ENCODE measurements at regions not wholly inside any gene's neighbourhood (a gene's known extent, or its start where the extent isn't known, plus 50 kb on each side); places are given as distances from the start of the nearest gene placed in this dataset.
A peak's percentile ranks its signal among the peaks of the same experiment; 100 is the strongest.
"Not testable (repeated sequence)": the region's sequence is repeated elsewhere in the genome, so short reads cannot be mapped to it uniquely, and the experiment has no call there.

GRCh38 chr20:4431446-4431845, 182.4 kb upstream of the ADRA1D start:
- no peak for ATAC-seq

DNA sequence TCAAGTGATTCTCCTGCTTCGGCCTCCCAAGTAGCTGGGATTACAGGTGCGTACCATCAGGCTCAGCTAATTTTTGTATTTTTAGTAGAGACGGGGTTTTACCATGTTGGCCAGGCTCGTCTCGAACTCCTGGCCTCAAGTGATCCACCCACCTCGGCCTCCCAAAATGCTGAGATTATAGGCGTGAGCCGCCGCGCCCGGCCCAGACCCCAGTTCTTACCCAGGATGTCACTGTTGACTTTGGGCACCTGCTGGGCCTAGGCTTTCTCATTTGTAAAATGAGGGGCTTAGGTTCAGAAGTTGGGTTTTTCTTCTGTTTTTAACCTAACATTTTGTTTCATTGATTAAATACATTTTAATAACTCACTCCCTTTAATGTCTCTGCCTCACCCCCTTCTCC, 181.7 kb upstream of the ADRA1D start:
- not testable (repeated sequence) for ATAC-seq

DNA sequence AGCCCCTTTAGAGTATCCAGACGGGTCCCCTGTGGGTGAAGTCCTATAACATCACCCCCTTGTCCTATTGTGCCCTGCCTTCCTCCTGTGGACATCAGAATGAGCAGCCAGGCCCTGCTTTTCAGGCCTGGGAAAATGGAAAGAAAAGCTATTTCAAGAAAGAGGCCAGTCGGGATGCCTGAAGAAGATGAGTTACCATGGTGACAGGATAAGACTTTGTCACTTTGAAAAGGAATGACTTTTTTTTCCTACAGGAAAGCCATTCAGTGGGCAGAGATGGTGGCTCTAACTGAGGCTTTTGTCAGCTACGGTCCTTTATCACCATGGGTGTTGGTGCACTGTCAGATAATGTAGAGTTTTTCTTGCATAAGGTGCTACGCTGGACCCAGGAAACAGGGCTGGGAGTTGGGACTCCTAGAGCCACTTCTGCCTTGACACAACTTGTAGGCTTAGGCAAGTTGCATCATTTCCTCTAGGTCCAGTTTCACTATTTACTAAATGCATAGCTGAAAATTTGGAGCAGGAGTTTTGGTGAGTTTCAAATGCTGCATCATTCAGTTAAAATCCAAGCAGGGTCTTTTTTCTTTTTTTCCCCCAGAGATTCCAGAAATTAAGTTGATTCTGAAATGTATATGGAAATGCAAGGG, 179.0 kb upstream of the ADRA1D start:
- no peak for ATAC-seq

GRCh38 chr20:4418141-4418540, 169.1 kb upstream of the ADRA1D start:
- ATAC-seq: no peak

GRCh38 chr20:4415281-4415680, 166.2 kb upstream of the ADRA1D start:
- ATAC-seq: no peak

- no peak for ATAC-seq
These were observed 164.4 kb upstream of the ADRA1D start for GRCh38 chr20:4413314-4414049.

- no peak for ATAC-seq
These were observed 163.1 kb upstream of the ADRA1D start for GRCh38 chr20:4412216-4412615.

DNA sequence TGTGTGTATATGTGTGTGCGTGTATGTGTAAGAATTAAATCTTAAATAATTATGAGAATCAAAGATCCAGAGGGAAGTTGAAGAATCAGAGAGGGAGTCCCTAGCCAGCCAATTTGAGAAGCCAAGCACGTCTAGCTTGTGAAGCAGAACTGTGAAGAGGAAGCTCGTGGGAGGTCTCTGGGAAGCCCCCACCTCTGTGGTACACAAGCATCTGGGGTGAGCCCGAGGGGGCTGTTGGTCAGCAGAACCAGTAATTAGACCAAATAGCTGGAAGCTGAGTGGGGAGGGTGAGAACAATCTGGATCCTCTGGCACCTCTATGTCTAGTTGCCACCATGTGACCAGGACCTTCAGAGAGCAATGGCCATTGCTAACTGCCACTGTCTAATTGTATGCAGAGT, 162.7 kb upstream of the ADRA1D start:
- ATAC-seq: no peak

- peak; percentile 54 for ATAC-seq
These were observed 157.5 kb upstream of the ADRA1D start for GRCh38 chr20:4406627-4407026.

DNA sequence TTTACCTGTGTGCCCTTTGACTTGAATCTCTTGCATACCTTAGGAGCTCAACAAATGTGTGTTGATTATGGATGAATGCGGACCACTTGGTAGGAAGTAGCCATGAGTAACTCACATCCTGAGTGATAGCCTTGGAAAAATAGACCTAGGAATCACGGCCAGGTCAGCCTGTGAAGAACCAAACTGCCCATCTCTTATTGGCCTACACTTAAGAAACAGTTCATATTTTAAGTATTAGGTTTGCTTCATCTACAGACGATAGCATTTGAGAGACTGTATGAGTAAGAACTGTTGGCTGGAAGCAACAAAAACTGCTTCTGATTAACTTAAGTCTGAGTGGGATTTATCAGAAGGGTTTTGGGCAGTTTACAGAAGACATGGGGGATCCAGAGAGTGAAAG, 152.5 kb upstream of the ADRA1D start:
- no peak for ATAC-seq

GRCh38 chr20:4384961-4385360, 135.9 kb upstream of the ADRA1D start:
- ATAC-seq: no peak

- ATAC-seq: no peak
These were observed 134.9 kb upstream of the ADRA1D start for GRCh38 chr20:4383961-4384360.

- ATAC-seq: no peak
These were observed 126.8 kb upstream of the ADRA1D start for GRCh38 chr20:4375881-4376280.

- no peak for ATAC-seq
These were observed 124.4 kb upstream of the ADRA1D start for GRCh38 chr20:4373454-4373853.

- ATAC-seq: no peak
These were observed 122.7 kb upstream of the ADRA1D start for GRCh38 chr20:4371623-4372251.

GRCh38 chr20:4370851-4371250, 121.8 kb upstream of the ADRA1D start:
- ATAC-seq: peak; percentile 76

- ATAC-seq: no peak
These were observed 120.7 kb upstream of the ADRA1D start for GRCh38 chr20:4369798-4370124.

DNA sequence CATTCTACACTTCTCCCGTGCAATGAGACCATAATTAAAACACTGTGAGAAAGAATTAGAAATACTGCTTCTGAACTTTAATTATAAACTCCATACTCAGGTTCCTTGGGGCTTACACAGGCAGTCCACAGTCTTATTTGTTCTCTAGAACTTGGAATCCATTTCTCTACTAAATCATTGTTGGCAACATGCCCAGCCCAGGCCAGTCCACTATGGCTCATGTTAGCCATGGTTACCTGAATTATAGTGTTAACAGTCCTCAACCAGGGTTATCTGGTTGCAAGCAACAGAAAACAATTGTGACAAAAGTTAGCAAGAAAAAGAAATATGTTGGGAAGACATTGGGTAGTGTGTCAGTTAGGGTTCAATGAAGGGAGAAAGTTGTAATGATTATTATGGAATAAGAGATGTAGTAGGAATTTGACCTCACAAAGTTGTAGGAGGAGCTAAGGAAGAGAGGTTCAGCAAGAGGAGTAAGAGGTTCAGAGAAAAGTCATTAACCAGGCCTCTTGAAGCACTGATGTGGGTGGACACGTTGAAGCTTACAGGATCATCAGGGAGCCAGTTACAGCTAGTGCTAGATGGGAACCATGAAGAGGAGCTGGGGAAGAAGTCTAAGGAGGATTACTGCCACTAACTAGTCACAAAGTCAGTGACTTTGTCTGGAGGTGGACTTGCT, 120.2 kb upstream of the ADRA1D start:
- ATAC-seq: no peak

DNA sequence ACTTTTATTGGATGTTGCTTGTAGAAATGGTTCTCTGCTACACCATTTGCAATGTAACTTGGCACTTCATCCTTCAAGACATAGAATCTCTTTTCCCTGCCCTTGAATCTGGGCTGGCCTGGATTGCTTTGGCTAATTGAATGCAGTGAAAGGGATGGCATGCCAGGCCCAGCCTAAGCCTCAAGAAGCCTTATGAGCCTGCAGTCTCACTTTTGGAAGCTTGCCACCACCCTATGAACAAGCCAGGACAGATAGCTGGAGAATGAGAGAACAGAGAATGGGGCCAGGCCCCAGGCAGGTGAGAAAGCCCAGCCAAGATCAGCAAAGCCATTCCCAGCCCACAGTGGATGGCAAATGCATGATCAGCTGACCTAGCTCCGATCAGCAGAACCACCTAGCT, 117.0 kb upstream of the ADRA1D start:
- ATAC-seq: peak; percentile 80

GRCh38 chr20:4358552-4358951, 109.5 kb upstream of the ADRA1D start:
- no peak for ATAC-seq

GRCh38 chr20:4352348-4352747, 103.3 kb upstream of the ADRA1D start:
- no peak for ATAC-seq

DNA sequence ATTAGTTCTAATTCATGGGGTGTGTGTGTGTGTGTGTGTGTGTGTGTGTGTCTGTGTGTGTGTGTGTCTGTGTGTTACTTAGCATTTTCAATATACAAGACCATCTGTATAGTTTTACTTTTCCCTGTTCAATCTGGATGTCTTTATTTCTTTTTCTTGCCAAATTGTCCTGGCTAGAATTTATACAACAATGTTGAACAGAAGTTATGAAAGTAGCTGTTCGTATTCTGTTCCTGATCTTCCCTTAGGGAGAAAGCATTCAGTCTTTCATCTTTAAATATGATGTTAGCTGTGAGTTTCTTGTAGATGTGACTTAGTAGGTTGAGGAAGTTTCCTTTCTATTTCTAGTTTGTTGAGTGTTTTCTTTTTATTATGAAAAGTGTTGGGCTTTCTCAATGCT, 101.0 kb upstream of the ADRA1D start:
- no peak for ATAC-seq

DNA sequence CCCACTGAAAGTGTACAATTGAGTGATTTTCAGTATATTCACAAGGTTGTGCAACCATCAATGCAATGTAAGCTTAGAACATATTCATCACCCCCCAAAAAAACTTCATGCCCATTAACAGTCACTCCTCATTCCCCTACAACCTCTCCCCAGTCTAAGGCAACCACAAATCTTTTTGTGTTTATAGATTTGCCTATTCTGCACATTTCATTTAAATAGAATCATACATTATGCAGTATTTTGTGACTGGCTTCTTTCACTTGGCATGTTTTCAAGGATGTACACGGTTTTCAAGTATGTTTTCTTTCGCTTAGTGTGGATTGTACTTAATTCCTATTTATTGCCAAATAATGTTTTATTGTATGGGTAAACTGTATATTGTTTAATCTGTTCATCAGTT, 95.6 kb upstream of the ADRA1D start:
- no peak for ATAC-seq

DNA sequence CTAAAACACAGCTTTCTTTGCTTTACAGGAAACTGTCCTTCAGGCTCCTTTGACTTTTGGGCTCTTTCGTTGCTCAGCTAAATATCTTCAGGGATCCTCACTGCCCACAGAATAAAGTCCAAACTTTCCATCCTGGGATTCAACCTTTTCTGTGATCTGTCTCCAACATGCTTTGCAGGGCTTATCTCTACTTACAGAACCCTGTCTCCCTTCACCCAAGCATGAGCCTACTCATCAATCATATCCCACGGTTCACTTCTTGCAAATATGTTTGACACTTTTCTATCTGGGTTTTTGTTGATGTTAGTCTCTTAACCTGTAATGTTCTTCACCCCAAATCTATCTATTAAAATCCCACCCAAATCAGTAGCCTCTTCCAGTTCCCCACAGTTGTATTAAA, 93.5 kb upstream of the ADRA1D start:
- no peak for ATAC-seq

Data from esophagus mucosa (tissue), 1 donor.